Activated CD4-positive, alpha-beta T cell treated with anti-CD3 and anti-CD28 coated beads, Interleukin-2, amount 10 ng/mL, durations not matched to agents 7 days and 5 days (primary cell): ENCODE measurements at regions not wholly inside any gene's neighbourhood (a gene's known extent, or its start where the extent isn't known, plus 50 kb on each side); places are given as distances from the start of the nearest gene placed in this dataset.
"Not testable (repeated sequence)": the region's sequence is repeated elsewhere in the genome, so short reads cannot be mapped to it uniquely, and the experiment has no call there.

Experiments
- CTCF ChIA-PET: fragments of 350-600 bp; sonication (Branson Sonifier 250); formaldehyde crosslinking; loops from one replicate; lab custom pipeline; 2021; ENCODE audit warnings: antibody characterized with exemption; lab: Charles Lee
- POLR2A ChIA-PET: fragments of 350-600 bp; sonication (Branson Sonifier 250); formaldehyde crosslinking; loops from one replicate; lab custom pipeline; 2021; ENCODE audit warnings: antibody characterized with exemption; lab: Charles Lee
- DNase-seq: peaks from one replicate; pipeline ENCODE4 v3.0.0-alpha.2; 2020
- H3K27ac Mint-ChIP-seq: one replicate; pipeline ENCODE4 v1.8.0; 2021; ENCODE audit warnings: mild to moderate bottlenecking, moderate library complexity, mixed read lengths
- H3K27me3 Mint-ChIP-seq: one replicate; pipeline ENCODE4 v1.8.0; 2021; ENCODE audit warnings: mixed read lengths
- H3K36me3 Mint-ChIP-seq: one replicate; pipeline ENCODE4 v1.8.0; 2021; ENCODE audit warnings: low read depth, mixed read lengths
- H3K4me1 Mint-ChIP-seq: one replicate; pipeline ENCODE4 v1.8.0; 2021; ENCODE audit warnings: mixed read lengths
- H3K4me3 Mint-ChIP-seq: one replicate; pipeline ENCODE4 v1.8.0; 2021; ENCODE audit warnings: mild to moderate bottlenecking, moderate library complexity, mixed read lengths
- H3K9me3 Mint-ChIP-seq: one replicate; pipeline ENCODE4 v1.8.0; 2021; ENCODE audit warnings: mixed read lengths

DNA sequence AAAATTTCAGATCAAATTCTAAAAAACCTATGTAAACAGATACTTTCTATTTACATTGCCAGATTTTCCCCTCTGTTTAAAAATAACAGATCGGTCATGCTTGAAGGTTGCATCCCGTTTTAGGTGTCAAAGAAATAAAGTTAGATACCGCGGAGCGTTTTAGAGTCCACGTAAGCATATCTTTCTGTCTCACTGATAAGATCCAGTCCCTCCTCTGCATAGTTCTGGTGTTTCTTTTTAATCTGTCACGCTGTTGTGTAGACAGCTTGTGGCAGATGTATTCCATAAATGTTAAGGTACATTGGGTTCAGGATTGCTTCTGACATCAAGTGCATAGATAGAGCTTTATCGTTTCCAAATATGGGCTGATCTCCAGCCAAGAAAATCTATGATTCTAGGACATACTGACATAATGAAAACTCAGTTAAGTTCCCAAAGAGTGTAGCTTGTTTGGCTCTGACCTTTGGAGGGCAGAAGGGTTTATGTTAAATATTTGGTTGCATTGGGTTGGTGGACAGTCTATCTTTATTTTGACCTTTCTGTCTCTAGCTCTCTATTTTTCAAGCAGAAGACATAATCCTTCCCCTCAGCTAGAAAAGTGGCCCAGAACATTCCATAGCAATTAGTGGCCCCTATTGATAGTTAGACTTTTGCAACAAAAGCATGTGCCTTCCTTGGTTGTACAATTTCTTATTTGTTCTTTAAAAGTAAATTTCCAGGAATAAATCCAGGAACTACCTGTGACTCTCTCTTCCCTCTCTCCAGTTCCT, 376.6 kb upstream of the SMIM30 start:
- H3K4me3 Mint-ChIP-seq, CTCF ChIA-PET: not testable (repeated sequence)

DNA sequence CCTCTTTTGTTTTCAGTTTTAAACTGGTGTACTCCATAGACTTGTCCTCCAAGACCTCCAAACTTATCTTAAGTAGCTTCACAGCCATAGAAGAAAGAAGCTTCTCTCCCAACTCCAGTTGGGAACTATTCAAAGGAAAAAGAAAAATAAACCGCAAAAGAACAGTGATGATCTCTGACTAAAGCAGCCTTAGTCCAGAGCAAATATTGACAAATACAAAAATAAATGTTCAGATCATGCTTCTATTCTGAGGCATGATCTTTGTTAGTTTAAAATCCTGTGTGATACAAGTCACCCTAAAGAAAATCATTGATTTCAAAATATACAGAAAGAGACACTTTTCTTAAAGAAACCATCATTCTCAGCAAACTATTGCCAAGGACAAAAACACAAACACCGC, 373.0 kb upstream of the SMIM30 start:
- Mint-ChIP-seq H3K27me3 (no peaks in the 10 kb centered on the region), H3K4me3 (no peak overlapping the region), H3K9me3 (no peaks in the 10 kb centered on the region), H3K27ac (no peak overlapping the region), H3K4me1 (no peaks in the 10 kb centered on the region), H3K36me3 (no peaks in the 10 kb centered on the region)
- ChIA-PET CTCF (no interaction called here), POLR2A (no interaction called here)
- no peak for DNase-seq

More for the DNA sequence above, 376.6 kb upstream of the SMIM30 start:
- H3K4me1 Mint-ChIP-seq, H3K27me3 Mint-ChIP-seq, POLR2A ChIA-PET, H3K27ac Mint-ChIP-seq, H3K9me3 Mint-ChIP-seq, H3K36me3 Mint-ChIP-seq, DNase-seq: not testable (repeated sequence)

DNA sequence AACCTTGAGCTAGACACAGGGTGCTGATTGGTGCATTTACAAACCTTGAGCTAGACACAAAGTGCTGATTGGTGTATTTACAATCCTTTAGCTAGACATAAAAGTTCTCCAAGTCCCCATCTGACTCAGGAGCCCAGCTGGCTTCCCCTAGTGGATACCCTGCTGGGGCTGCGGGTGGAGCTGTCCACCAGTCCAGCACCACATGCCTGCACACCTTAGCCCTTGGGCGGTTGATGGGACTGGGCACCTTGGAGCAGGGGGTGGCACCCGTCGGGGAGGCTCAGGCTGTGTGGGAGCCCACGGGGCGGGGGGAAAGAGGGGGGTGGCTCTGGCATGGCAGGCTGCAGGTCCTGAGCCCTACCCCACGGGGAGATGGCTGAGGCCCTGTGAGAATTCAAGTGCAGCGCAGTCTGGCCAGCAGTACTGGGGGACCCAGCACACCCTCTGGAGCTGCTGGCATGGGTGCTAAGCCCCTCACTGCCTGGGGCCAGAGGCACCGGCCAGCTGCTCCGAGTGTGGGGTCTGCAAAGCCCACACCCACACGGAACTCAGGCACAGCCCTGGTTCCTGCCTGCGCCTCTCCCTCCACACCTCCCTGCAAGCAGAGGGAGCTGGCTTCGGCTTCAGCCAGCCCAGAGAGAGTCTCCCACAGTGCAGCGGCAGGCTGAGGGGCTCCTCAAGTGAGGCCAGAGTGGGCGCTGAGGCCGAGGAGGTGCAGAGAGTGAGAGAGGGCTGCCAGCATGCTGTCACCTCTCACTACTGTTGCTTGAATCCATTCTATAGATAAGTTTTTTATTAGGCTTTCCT, 369.8 kb upstream of the SMIM30 start:
- Mint-ChIP-seq H3K27me3 (no peaks in the 10 kb centered on the region), H3K9me3 (peaks cover 3% of the 10 kb centered on the region), H3K4me1 (no peaks in the 10 kb centered on the region), H3K27ac (no peak overlapping the region), H3K4me3 (no peak overlapping the region), H3K36me3 (no peaks in the 10 kb centered on the region)
- POLR2A ChIA-PET: no interaction called here
- no peak for DNase-seq
- CTCF ChIA-PET: no interaction called here

DNA sequence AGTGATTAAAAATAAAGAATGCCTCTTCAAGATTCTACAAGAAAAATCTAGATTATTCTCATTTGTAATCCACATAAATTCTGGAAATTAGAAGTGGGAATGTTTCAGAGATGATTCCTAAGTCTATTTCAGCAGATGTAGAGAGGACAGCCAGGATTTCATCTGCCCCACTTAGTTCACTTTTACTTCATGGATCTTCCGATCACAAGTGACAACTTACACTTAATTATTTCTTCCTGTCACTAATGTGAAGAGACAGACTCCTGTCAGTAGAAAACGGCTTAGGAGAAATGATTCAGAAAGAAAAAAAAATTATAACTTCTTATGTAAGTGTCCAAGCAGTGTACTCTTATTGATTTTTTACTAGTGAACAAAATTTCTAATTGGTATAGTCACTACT, 368.2 kb upstream of the SMIM30 start:
- H3K36me3 Mint-ChIP-seq: no peaks in the 10 kb centered on the region
- DNase-seq: no peak
- ChIA-PET POLR2A (no interaction called here), CTCF (no interaction called here)
- no peaks in the 10 kb centered on the region for H3K27me3 Mint-ChIP-seq
- no peak overlapping the region for H3K4me3 Mint-ChIP-seq
- no peaks in the 10 kb centered on the region for H3K4me1 Mint-ChIP-seq
- H3K9me3 Mint-ChIP-seq: peaks cover 3% of the 10 kb centered on the region
- no peak overlapping the region for H3K27ac Mint-ChIP-seq

GRCh38 chr7:113483657-113484056, 365.3 kb upstream of the SMIM30 start:
- peaks cover 3% of the 10 kb centered on the region for H3K9me3 Mint-ChIP-seq
- ChIA-PET POLR2A (no interaction called here), CTCF (no interaction called here)

GRCh38 chr7:113480537-113480936, 362.2 kb upstream of the SMIM30 start:
- DNase-seq: no peak
- Mint-ChIP-seq H3K27me3 (no peaks in the 10 kb centered on the region), H3K4me3 (no peak overlapping the region), H3K27ac (no peak overlapping the region), H3K9me3 (peaks cover 3% of the 10 kb centered on the region), H3K36me3 (no peaks in the 10 kb centered on the region), H3K4me1 (no peaks in the 10 kb centered on the region)
- ChIA-PET CTCF (no interaction called here), POLR2A (no interaction called here)

More at GRCh38 chr7:113483657-113484056, 365.3 kb upstream of the SMIM30 start:
- Mint-ChIP-seq H3K27me3 (no peaks in the 10 kb centered on the region), H3K4me3 (no peak overlapping the region), H3K4me1 (no peaks in the 10 kb centered on the region), H3K36me3 (no peaks in the 10 kb centered on the region), H3K27ac (no peak overlapping the region)
- no peak for DNase-seq

DNA sequence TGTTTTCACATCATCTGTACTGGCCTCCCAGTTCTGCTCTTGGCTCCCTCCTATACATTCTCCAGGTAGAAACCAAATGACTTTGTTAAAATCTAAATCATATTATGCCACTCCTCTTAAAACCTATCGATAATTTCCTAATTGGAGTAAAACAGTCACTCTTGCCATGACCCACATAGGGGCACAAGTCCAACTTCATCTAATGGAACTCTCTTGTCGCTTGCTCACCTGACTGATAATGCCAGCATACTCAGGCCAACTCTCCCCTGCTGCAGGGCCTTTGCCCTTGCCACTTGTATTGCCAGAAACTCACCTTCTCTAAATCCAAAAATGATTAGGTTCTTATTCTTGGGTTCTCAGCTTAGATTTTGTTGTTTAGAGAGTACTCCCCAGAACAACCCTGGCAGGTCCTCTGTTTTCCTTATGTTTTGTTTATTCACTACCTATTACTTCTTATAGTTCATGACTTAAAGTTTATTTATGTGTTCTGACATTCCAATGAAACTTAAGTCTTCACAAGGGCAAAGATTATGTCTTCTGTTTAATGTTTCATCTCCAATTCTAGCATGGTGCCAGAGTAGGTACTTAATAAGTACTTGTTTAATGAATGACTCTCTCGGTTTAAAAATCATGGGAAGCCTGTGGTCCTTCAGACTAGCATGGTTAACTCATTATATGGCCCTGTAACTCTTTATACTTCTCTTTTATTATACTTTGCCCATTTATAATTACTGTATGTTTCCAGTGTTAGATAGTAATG, 345.9 kb upstream of the SMIM30 start:
- H3K4me3 Mint-ChIP-seq: no peak overlapping the region
- H3K36me3 Mint-ChIP-seq: no peaks in the 10 kb centered on the region
- CTCF ChIA-PET: no interaction called here
- H3K27me3 Mint-ChIP-seq: no peaks in the 10 kb centered on the region
- no peaks in the 10 kb centered on the region for H3K4me1 Mint-ChIP-seq
- H3K27ac Mint-ChIP-seq: no peak overlapping the region
- DNase-seq: no peak
- POLR2A ChIA-PET: interaction anchor here (0.6 kb wide), 1 partner anchor 1611 kb away, joined by 4 read pairs; no protein-coding TSS in a partner anchor
- no peaks in the 10 kb centered on the region for H3K9me3 Mint-ChIP-seq

DNA sequence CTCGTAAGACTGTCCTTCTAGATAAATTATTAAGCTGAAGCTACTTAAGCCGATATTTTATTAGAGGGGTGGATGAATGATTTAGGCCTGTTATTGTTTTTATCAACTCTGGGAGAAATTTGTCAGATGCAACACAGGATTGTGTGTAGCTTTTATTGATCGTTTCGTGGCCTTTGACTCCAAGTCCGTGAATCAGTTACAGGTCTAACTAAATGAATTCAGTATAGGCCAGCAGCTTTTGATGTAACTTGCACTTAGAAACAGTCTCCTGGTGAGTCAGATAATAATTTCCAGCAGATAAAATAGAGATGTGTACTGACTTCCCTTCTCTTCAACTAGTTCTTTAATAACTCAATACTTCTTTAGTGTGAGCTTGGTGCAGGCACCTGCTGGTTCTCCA, 341.7 kb upstream of the SMIM30 start:
- Mint-ChIP-seq H3K36me3 (no peaks in the 10 kb centered on the region), H3K9me3 (no peaks in the 10 kb centered on the region), H3K4me3 (no peak overlapping the region), H3K4me1 (no peaks in the 10 kb centered on the region), H3K27me3 (no peaks in the 10 kb centered on the region), H3K27ac (no peak overlapping the region)
- DNase-seq: no peak
- ChIA-PET CTCF (no interaction called here), POLR2A (no interaction called here)

GRCh38 chr7:113456533-113456932, 338.2 kb upstream of the SMIM30 start:
- Mint-ChIP-seq H3K27me3 (no peaks in the 10 kb centered on the region), H3K4me3 (no peak overlapping the region), H3K9me3 (no peaks in the 10 kb centered on the region), H3K36me3 (no peaks in the 10 kb centered on the region), H3K4me1 (no peaks in the 10 kb centered on the region), H3K27ac (no peak overlapping the region)
- no peak for DNase-seq
- CTCF ChIA-PET: no interaction called here
- POLR2A ChIA-PET: no interaction called here

GRCh38 chr7:113454597-113455169, 336.3 kb upstream of the SMIM30 start:
- DNase-seq: no peak
- POLR2A ChIA-PET: no interaction called here
- no peaks in the 10 kb centered on the region for H3K4me1 Mint-ChIP-seq
- H3K27ac Mint-ChIP-seq: no peak overlapping the region
- CTCF ChIA-PET: no interaction called here
- no peaks in the 10 kb centered on the region for H3K9me3 Mint-ChIP-seq
- H3K27me3 Mint-ChIP-seq: no peaks in the 10 kb centered on the region
- H3K36me3 Mint-ChIP-seq: no peaks in the 10 kb centered on the region
- H3K4me3 Mint-ChIP-seq: no peak overlapping the region

- Mint-ChIP-seq H3K4me3 (no peak overlapping the region), H3K9me3 (no peaks in the 10 kb centered on the region), H3K27ac (no peak overlapping the region), H3K36me3 (no peaks in the 10 kb centered on the region), H3K27me3 (no peaks in the 10 kb centered on the region), H3K4me1 (no peaks in the 10 kb centered on the region)
- POLR2A ChIA-PET: no interaction called here
- CTCF ChIA-PET: no interaction called here
- no peak for DNase-seq
These were observed 333.9 kb upstream of the SMIM30 start for GRCh38 chr7:113452245-113452644.

DNA sequence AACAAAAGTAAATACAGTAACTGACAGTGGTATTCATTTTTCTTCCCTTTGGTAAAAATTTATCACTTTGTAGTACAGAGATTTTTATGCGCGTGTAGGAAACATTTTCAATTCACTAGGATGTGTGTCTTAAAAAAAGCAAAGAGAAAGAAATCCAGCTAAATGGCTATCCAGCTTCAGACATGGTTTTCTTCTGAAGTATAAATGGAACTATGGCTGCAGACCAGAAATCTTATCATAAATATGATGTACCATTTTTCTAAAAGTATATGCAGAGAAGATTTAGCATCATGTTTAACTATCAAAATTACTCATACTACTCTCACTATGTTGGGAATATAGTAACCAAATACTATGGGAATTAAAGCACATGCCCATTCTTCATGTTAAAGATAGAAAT, 328.4 kb upstream of the SMIM30 start:
- Mint-ChIP-seq H3K4me3 (no peak overlapping the region), H3K4me1 (no peaks in the 10 kb centered on the region), H3K27me3 (no peaks in the 10 kb centered on the region), H3K27ac (no peak overlapping the region), H3K36me3 (no peaks in the 10 kb centered on the region), H3K9me3 (no peaks in the 10 kb centered on the region)
- ChIA-PET CTCF (no interaction called here), POLR2A (no interaction called here)
- no peak for DNase-seq

DNA sequence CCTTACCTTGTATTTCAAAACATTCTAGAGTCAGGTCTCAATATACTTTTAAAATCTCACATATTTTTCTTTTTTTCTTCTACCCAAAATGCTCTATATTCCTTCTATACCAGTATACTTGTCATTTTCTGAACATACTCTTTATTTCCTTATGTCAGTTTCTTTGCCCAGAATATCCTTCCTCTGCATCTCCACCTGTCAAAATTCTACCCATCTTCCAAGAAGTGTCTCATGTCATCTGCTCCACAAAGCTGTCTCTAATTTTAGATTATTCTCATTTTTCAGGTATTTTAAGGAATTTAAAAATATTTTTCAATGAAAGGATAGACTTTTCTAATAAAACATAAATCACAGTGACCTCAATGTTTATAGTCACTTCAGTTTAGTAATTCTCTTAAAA, 328.0 kb upstream of the SMIM30 start:
- no peaks in the 10 kb centered on the region for H3K27me3 Mint-ChIP-seq
- H3K4me1 Mint-ChIP-seq: no peaks in the 10 kb centered on the region
- H3K27ac Mint-ChIP-seq: no peak overlapping the region
- POLR2A ChIA-PET: no interaction called here
- no peaks in the 10 kb centered on the region for H3K9me3 Mint-ChIP-seq
- DNase-seq: no peak
- no peak overlapping the region for H3K4me3 Mint-ChIP-seq
- CTCF ChIA-PET: no interaction called here
- H3K36me3 Mint-ChIP-seq: no peaks in the 10 kb centered on the region
